ENCODE measurements at regions not wholly inside any gene's neighbourhood (a gene's known extent, or its start where the extent isn't known, plus 50 kb on each side); places are given as distances from the start of the nearest gene placed in this dataset.

GRCh38 chr6:15796130-15796771 is 133.4 kb upstream of the DTNBP1 start:
- no peak for DNase-seq

DNA sequence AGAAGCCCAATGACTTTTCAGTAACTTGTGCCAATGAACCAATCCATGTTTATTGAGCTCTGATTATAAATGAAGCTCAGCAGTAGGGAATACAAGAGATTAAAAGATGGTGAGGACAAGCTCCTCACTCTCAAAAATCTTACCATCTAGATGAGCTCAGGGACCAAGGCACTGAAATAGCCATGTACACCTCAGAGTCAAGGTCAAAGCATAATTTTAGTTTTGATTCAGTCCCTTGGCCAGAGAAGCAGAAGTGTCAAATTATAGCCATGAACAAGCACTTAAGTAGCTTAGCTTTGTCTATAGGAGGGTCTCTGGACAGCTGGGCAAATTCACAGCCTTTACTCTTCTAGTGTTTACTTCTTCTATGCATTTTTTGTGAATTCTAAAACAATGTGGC is 131.0 kb upstream of the DTNBP1 start:
- no peak for DNase-seq

- no peak for DNase-seq
Measured at GRCh38 chr6:15793288-15793687, 130.5 kb upstream of the DTNBP1 start.

GRCh38 chr6:15792842-15793241 is 130.0 kb upstream of the DTNBP1 start:
- DNase-seq = no peak

GRCh38 chr6:15791448-15792181 is 128.8 kb upstream of the DTNBP1 start:
- DNase-seq = no peak

DNA sequence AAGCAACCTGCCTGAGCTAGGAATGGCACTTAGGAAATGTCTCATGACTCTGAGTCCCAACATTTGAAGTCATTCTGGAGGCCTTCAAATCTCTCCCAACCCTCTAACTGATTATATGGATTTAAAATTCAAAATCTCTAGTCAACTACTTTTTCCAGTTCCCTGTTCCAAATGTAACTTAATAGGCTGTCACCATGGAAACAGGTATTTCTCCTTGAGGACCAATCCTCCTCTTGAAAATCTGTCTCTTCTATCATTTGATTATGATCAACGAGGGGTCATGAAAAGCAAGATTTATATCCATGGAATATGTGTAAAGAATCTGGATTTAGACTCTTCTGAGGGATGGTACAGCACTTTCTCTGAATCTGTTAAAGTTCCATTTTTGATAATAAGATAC is 127.3 kb upstream of the DTNBP1 start:
- no peak for DNase-seq

DNA sequence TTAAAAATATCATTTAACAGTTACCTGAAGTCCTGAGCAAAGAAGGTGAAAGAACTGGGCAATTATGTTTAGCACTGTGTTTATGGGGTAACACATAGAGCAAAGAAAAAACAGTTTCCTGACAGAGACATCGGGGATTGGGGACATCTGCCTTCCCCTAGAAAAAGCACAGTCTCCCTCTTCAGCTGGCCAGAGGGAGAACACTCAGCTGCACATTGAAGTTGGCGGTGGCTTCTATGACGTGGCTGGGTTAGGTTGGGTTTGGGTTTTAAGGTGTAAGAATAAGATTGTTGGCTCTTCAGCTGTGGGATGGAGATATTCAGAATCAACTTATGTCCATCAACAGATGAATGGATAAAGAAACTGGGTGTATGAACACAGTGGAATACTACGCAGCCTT is 124.0 kb upstream of the DTNBP1 start:
- no peak for DNase-seq

GRCh38 chr6:15783484-15783883 is 120.7 kb upstream of the DTNBP1 start:
- DNase-seq = no peak

DNA sequence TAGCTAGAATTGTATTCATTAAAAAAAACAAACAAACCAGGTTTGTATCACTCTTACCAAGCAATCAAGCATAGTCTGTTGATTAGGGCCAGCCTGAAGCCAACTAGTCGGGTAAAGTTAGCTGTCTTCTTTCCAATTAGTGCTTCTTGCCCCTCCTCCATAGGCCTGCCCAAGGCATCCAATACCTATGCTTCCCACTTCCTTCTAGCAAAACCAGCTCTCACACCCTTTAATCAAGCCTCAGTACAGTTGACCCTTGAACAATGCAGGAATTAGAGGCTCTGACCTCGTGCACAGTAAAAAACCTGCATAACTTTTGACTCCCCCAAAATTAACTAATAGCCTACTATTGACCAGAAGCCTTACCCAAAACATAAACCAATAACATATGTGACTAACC is 119.1 kb upstream of the DTNBP1 start:
- no peak for DNase-seq

DNA sequence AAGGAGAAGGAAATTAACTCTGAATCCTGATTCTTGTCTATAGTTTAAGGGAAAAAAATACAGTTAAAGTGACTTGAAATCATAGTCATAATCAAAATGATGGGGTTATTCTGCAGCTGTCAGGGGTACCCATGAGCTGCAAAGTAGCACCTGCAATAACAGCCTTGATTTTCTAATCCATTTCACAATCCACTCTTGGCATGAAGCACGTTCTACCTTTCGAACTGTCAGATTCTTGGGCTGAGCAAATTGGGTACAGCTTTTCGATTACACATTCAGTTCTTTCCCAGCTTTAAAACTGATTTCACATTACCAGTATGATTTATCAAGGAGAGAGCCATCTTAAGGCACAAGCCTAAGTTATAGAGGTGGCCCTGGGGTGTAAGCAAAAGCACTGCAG is 118.5 kb upstream of the DTNBP1 start:
- no peak for DNase-seq

- DNase-seq = no peak
Measured at GRCh38 chr6:15780437-15780836, 117.6 kb upstream of the DTNBP1 start.

DNA sequence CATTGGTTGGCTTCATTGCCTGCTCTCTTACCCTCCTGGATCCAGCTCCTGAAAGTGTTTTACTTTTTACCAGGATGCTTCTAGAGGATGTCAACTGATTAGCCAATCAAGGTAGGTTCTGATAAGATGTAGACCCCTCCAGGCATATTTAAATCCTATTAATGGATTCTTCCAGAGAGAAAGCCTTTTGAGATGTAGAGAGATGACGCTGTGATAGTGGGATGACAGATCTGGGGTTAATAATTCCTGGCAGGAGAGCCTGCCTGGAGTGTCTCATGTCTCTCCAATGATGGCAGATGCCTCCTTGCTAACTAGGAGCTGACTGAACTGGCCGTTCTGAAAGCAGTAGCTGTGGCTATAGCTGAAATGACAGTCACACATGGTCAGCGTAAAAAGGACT is 116.9 kb upstream of the DTNBP1 start:
- DNase-seq = no peak

GRCh38 chr6:15776458-15776980 is 113.7 kb upstream of the DTNBP1 start:
- DNase-seq = no peak

- DNase-seq = no peak
Measured at GRCh38 chr6:15775741-15776140, 112.9 kb upstream of the DTNBP1 start.

DNA sequence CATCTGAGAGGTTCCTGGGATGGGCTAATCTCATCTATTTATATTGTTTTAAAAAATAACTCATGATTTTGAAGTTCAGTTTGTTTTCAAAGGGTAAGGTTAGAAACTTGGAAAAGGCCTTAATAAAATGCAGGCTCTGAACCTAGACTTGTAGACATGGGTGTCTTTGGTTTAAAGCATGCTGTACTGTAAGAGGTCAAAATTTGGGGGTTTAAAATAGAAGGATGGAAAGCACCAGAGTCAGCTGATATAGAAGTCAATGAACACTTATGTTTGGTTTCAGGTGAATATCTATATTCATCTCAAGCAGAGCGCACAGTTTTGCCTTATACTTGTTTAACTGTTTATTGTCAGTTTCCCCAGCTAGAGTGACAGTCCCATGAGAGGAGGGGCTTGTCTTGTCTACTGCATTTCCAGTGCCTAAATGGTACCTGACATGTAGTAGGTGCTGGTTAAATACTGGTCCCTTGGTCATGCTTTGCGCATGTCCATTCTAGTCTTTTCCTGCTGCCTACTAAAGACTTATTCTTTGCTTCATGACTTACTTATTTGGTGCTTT is 112.3 kb upstream of the DTNBP1 start:
- no peak for DNase-seq

DNA sequence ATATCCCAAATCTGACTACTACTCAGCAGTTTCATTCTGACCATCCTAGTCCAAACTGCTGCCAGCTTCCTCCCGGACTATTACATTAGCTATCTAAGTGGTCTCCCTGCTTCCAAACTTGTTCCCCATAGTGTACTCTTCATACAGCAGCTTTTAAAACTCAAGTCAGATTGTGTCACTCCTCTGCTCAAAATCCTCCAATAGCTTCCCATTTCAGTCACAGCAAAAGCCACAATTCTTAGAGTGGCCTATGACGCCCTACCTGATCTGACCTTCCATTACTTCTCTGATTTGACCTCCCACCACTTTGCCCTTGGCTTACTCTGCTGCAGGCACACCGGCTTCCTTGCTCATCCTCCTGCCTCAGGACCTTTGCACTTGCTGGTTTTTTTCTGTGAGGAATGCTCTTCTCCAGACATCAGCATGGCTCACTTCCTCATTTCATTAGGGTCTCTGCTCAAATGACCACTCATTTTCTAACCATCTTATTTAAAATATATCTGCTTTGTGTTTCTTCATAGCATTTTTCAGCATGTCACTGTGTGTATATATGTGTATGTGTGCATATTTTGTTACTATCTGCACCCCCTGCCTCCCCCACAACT is 111.1 kb upstream of the DTNBP1 start:
- DNase-seq = no peak

DNA sequence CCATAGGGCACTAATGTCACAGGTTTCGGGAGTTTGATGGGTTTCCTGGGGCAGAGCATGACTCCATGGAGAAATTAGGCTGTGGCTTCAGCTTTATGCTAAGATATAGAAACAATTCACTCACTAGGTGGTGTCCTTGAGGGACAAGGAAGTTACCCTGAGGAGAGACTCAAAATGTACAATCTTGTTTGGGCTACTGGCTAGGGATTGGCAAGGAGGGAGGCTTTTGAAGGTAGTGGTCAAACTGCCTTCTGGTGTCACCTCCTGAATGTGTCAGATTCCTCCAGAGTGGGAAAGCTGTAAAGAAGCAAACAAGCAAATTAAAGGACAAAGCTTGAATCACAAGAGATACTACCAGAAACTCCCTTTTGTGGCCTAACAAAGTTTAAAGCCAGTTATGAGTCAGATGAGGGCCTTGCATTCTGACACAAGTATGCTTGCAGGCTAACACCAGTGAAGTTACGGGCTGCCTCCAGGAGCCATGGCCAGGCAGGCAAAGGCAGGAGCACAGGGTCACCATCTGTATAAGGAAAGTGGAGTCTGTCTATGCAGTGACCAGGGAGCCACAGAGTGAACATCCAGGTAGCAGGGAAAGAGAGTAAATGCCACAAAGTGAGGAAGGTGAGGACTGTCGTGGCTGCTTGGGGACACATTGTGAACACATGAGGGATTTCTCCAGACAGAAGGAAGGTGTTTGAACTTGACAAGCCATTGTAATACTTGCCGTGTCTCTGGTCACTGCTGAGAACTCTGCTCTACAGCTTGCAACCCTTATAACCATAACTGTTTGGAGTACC is 107.7 kb upstream of the DTNBP1 start:
- no peak for DNase-seq

- DNase-seq = no peak
Measured at GRCh38 chr6:15769511-15770018, 106.7 kb upstream of the DTNBP1 start.

GRCh38 chr6:15768999-15769398 is 106.2 kb upstream of the DTNBP1 start:
- DNase-seq = no peak

GRCh38 chr6:15763837-15764236 is 101.0 kb upstream of the DTNBP1 start:
- DNase-seq = no peak

GRCh38 chr6:15763364-15763763 is 100.5 kb upstream of the DTNBP1 start:
- DNase-seq = no peak

DNA sequence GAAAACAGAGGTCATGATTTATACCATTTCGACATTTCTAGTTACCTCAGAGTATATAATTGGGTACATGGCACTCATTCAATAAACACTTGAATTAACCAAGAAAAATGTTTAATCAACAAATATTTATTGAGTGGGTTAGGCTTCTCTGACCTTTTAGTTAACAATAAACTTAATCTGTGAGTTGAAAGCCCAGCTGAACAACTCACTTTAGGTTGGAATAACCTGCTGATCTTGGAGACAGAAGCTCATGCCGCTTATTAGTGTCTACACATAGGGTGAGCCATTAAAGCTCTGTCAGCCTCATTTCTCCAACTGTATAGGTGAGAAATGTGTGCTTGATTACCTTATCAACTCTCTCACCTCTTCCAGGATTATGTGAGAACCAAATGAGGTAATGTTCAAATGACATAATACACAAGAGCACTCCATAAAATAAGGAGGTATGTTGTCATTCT is 98.2 kb upstream of the DTNBP1 start:
- DNase-seq = peak; percentile 27
